HEK293T (cell line): ENCODE measurements at regions not wholly inside any gene's neighbourhood (a gene's known extent, or its start where the extent isn't known, plus 50 kb on each side); places are given as distances from the start of the nearest gene placed in this dataset.

Experiments used
- ARNT ChIP-seq: fragments of 450-650 bp; IDR thresholded peaks from 2 replicates; pipeline ENCODE4 v1.6.1; 2017; ENCODE audit warnings: mild to moderate bottlenecking
- BHLHE40 ChIP-seq: fragments of 450-650 bp; IDR thresholded peaks from 2 replicates; pipeline ENCODE4 v1.6.1; 2016; ENCODE audit warnings: mild to moderate bottlenecking, moderate library complexity, borderline replicate concordance
- FOXA1 ChIP-seq: fragments of 450-650 bp; IDR thresholded peaks from 2 replicates; pipeline ENCODE4 v1.6.1; 2016; ENCODE audit warnings: mild to moderate bottlenecking
- FOXK2 ChIP-seq: fragments of 450-650 bp; IDR thresholded peaks from 2 replicates; pipeline ENCODE4 v1.6.1; 2016; ENCODE audit warnings: mild to moderate bottlenecking
- FOXM1 ChIP-seq: fragments of 450-650 bp; IDR thresholded peaks from 2 replicates; pipeline ENCODE4 v1.6.1; 2017; ENCODE audit warnings: mild to moderate bottlenecking, borderline replicate concordance
- LEF1 ChIP-seq: fragments of 450-650 bp; IDR thresholded peaks from 2 replicates; pipeline ENCODE4 v1.6.1; 2017; ENCODE audit warnings: mild to moderate bottlenecking, borderline replicate concordance
- NFRKB ChIP-seq: fragments of 450-650 bp; IDR thresholded peaks from 2 replicates; pipeline ENCODE4 v1.6.1; 2016; ENCODE audit warnings: mild to moderate bottlenecking, moderate library complexity
- SP1 ChIP-seq: fragments of 450-650 bp; IDR thresholded peaks from 2 replicates; pipeline ENCODE4 v1.6.1; 2017
- SUZ12 ChIP-seq: fragments of 450-650 bp; IDR thresholded peaks from 2 replicates; pipeline ENCODE4 v1.6.1; 2016; ENCODE audit warnings: mild to moderate bottlenecking
- TARDBP ChIP-seq: fragments of 450-650 bp; IDR thresholded peaks from 2 replicates; pipeline ENCODE4 v1.6.1; 2016
- TF ChIP-seq, protein P1 (sequence below): fragments of 450-650 bp; IDR thresholded peaks from 2 replicates; pipeline ENCODE4 v1.6.1; 2016

- TF ChIP-seq FOXM1, result no peak
- TF ChIP-seq FOXK2, result no peak
- TF ChIP-seq FOXA1, result no peak
- TF ChIP-seq, protein P1, sequence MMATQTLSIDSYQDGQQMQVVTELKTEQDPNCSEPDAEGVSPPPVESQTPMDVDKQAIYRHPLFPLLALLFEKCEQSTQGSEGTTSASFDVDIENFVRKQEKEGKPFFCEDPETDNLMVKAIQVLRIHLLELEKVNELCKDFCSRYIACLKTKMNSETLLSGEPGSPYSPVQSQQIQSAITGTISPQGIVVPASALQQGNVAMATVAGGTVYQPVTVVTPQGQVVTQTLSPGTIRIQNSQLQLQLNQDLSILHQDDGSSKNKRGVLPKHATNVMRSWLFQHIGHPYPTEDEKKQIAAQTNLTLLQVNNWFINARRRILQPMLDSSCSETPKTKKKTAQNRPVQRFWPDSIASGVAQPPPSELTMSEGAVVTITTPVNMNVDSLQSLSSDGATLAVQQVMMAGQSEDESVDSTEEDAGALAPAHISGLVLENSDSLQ, result no peak
- TF ChIP-seq SUZ12, result no peak
- no peak for TF ChIP-seq TARDBP
- TF ChIP-seq LEF1, result no peak
- no peak for TF ChIP-seq NFRKB
- no peak for TF ChIP-seq ARNT
- TF ChIP-seq SP1, result no peak
- no peak for TF ChIP-seq BHLHE40
These were observed 256.6 kb downstream of the MSX2 start for GRCh38 chr5:174980952-174981351.
